HepG2 (cell line): ENCODE measurements at regions not wholly inside any gene's neighbourhood (a gene's known extent, or its start where the extent isn't known, plus 50 kb on each side); places are given as distances from the start of the nearest gene placed in this dataset.

Experiments used
- CBX2 ChIP-seq, 2 experiments: fragments of 200-600 bp in 1 of 2; sonication (generic); formaldehyde crosslinking in 1 of 2; IDR thresholded peaks; 2 replicates each; pipeline versions ENCODE4 v1.7.0 to v1.8.1; 2018 to 2022; ENCODE audit warnings: low read depth in 2 of 2, low read length in 1 of 2, mild to moderate bottlenecking in 1 of 2, missing genetic modification reagents in 1 of 2
- ELF4 ChIP-seq: sonication (generic); formaldehyde crosslinking; IDR thresholded peaks from 2 replicates; pipeline ENCODE4 v1.5.0; 2020; ENCODE audit warnings: missing genetic modification reagents, mild to moderate bottlenecking, moderate library complexity, borderline replicate concordance
- RAD21 ChIP-seq: fragments of 450-650 bp; formaldehyde crosslinking; IDR thresholded peaks from 2 replicates; pipeline ENCODE4 v1.5.0; 2020; ENCODE audit warnings: mild to moderate bottlenecking
- ZBTB25 ChIP-seq: IDR thresholded peaks from 2 replicates; pipeline ENCODE4 v1.6.1; 2018; ENCODE audit warnings: missing genetic modification reagents
- ZFP36L1 ChIP-seq: sonication (generic); formaldehyde crosslinking; IDR thresholded peaks from 2 replicates; pipeline ENCODE4 v1.8.0; 2022; ENCODE audit warnings: mild to moderate bottlenecking, missing genetic modification reagents, moderate library complexity
- ZNF10 ChIP-seq: sonication (generic); formaldehyde crosslinking; IDR thresholded peaks from 2 replicates; pipeline ENCODE4 v1.4.0; 2020; ENCODE audit warnings: mild to moderate bottlenecking, low read depth, missing genetic modification reagents, borderline replicate concordance
- TF ChIP-seq, protein P1 (sequence below), 2 experiments: IDR thresholded peaks; 2 replicates each; pipeline ENCODE4 v1.6.1; 2011 to 2012; ENCODE audit warnings: low read length in 2 of 2, borderline replicate concordance in 1 of 2, low read depth in 1 of 2, mild to moderate bottlenecking in 1 of 2, moderate library complexity in 1 of 2
- TF ChIP-seq, protein P2 (sequence below): sonication (generic); formaldehyde crosslinking; conservative IDR thresholded peaks from 2 replicates; pipeline ENCODE4 v1.5.0; 2020; ENCODE audit warnings: missing genetic modification reagents

DNA sequence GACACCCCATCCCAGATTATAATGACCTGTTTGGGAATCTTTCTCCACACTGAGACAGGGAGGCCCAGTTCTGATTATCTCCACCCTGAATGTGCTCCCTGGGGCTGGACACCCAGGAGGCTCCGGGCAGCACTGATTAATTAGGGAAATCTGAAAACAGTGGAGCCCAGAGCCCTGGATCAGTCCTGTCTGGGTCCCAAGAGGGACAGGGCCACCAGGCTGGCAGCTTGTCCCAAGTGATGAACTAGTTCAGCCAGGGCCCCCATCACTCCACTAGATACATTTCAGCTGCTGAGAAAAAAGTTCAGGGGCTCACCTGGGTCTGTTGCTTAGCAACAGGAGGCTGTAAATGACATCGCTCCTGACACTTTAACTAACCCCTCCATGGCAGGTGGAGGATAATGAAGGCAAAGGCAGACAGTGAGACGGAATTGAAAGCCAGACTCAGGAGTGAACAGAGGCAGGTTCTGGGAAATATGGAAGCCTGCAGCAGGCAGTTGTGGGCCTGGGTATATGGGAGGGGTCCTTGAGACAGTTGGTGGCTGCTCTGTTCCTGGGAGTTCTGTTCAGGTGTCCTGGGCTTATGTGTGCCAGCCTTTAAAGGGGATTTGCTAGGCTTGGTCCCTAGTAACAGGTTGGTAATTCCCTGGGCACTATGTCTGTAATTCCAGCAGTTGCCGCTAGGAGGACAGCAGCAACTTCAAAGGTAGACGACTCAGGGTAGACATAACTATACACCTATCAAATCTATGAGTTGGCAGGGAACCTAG, 78.3 kb upstream of the CTNNBL1 start:
- no peak for TF ChIP-seq ZNF10 (CRISPR knock-in tag)
- TF ChIP-seq ZFP36L1 (CRISPR knock-in tag): no peak
- TF ChIP-seq, protein P1, sequence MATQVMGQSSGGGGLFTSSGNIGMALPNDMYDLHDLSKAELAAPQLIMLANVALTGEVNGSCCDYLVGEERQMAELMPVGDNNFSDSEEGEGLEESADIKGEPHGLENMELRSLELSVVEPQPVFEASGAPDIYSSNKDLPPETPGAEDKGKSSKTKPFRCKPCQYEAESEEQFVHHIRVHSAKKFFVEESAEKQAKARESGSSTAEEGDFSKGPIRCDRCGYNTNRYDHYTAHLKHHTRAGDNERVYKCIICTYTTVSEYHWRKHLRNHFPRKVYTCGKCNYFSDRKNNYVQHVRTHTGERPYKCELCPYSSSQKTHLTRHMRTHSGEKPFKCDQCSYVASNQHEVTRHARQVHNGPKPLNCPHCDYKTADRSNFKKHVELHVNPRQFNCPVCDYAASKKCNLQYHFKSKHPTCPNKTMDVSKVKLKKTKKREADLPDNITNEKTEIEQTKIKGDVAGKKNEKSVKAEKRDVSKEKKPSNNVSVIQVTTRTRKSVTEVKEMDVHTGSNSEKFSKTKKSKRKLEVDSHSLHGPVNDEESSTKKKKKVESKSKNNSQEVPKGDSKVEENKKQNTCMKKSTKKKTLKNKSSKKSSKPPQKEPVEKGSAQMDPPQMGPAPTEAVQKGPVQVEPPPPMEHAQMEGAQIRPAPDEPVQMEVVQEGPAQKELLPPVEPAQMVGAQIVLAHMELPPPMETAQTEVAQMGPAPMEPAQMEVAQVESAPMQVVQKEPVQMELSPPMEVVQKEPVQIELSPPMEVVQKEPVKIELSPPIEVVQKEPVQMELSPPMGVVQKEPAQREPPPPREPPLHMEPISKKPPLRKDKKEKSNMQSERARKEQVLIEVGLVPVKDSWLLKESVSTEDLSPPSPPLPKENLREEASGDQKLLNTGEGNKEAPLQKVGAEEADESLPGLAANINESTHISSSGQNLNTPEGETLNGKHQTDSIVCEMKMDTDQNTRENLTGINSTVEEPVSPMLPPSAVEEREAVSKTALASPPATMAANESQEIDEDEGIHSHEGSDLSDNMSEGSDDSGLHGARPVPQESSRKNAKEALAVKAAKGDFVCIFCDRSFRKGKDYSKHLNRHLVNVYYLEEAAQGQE (IDR thresholded peaks at IDR 0.05; ENCODE audit: borderline replicate concordance in 1 of 2, low read depth in 1 of 2, low read length in 2 of 2): no peak
- TF ChIP-seq ZBTB25 (CRISPR knock-in tag): no peak
- no peak for TF ChIP-seq CBX2 (IDR thresholded peaks at IDR 0.05; ENCODE audit: low read depth, low read length)
- no peak for TF ChIP-seq CBX2 (CRISPR knock-in tag; IDR thresholded peaks at IDR 0.05; ENCODE audit: low read depth)
- TF ChIP-seq RAD21 (CRISPR knock-in tag): peak; percentile 30; the same call in 1 of the 2 replicates
- no peak for TF ChIP-seq ELF4 (CRISPR knock-in tag)
- TF ChIP-seq, protein P2, sequence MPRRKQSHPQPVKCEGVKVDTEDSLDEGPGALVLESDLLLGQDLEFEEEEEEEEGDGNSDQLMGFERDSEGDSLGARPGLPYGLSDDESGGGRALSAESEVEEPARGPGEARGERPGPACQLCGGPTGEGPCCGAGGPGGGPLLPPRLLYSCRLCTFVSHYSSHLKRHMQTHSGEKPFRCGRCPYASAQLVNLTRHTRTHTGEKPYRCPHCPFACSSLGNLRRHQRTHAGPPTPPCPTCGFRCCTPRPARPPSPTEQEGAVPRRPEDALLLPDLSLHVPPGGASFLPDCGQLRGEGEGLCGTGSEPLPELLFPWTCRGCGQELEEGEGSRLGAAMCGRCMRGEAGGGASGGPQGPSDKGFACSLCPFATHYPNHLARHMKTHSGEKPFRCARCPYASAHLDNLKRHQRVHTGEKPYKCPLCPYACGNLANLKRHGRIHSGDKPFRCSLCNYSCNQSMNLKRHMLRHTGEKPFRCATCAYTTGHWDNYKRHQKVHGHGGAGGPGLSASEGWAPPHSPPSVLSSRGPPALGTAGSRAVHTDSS: no peak
